H9 (cell line): ENCODE measurements at regions not wholly inside any gene's neighbourhood (a gene's known extent, or its start where the extent isn't known, plus 50 kb on each side); places are given as distances from the start of the nearest gene placed in this dataset.

ENCODE experiments used
- DNase-seq: peaks from one replicate; pipeline ENCODE4 v3.0.0-alpha.2; 2017
- H2AFZ ChIP-seq: one replicate; pipeline ENCODE4 v1.6.1; 2013; ENCODE audit warnings: mild to moderate bottlenecking, low read length, control low read depth, moderate library complexity
- H2AK5ac ChIP-seq: 2 replicates; pipeline ENCODE4 v1.6.1; 2013; ENCODE audit warnings: low read length, control low read depth, mixed read lengths; ENCODE audit not compliant: insufficient read length
- H2BK120ac ChIP-seq: one replicate; pipeline ENCODE4 v1.6.1; 2013; ENCODE audit warnings: low read depth, mild to moderate bottlenecking, low read length, control low read depth, inconsistent platforms; ENCODE audit not compliant: poor library complexity, severe bottlenecking
- H2BK12ac ChIP-seq: 2 replicates; pipeline ENCODE4 v1.6.1; 2013; ENCODE audit warnings: low read length, control low read depth, mixed read lengths, low read depth; ENCODE audit not compliant: insufficient read length
- H2BK15ac ChIP-seq: 2 replicates; pipeline ENCODE4 v1.6.1; 2013; ENCODE audit warnings: low read depth, low read length, control low read depth
- H2BK20ac ChIP-seq: one replicate; pipeline ENCODE4 v1.6.1; 2013; ENCODE audit warnings: low read depth, mild to moderate bottlenecking, low read length, control low read depth, inconsistent platforms; ENCODE audit not compliant: poor library complexity, severe bottlenecking
- H2BK5ac ChIP-seq: 2 replicates; pipeline ENCODE4 v1.6.1; 2013; ENCODE audit warnings: low read length, control low read depth, mixed read lengths; ENCODE audit not compliant: insufficient read length
- H3K14ac ChIP-seq: 2 replicates; pipeline ENCODE4 v1.6.1; 2013; ENCODE audit warnings: low read length, control low read depth; ENCODE audit not compliant: insufficient read depth
- H3K18ac ChIP-seq: 2 replicates; pipeline ENCODE4 v1.6.1; 2013; ENCODE audit warnings: low read depth, mild to moderate bottlenecking, mixed read lengths, low read length, control low read depth; ENCODE audit not compliant: insufficient read length
- H3K23ac ChIP-seq: 2 replicates; pipeline ENCODE4 v1.6.1; 2013; ENCODE audit warnings: low read length, control low read depth, mixed read lengths, low read depth; ENCODE audit not compliant: insufficient read length
- H3K23me2 ChIP-seq: 2 replicates; pipeline ENCODE4 v1.6.1; 2013; ENCODE audit warnings: low read depth, mild to moderate bottlenecking, mixed read lengths, low read length, control low read depth; ENCODE audit not compliant: insufficient read length, poor library complexity, severe bottlenecking
- H3K27ac ChIP-seq: 2 replicates; pipeline ENCODE4 v1.5.1; 2013; ENCODE audit warnings: low read length, control low read depth, mixed read lengths, low read depth; ENCODE audit not compliant: insufficient read length
- H3K27me3 ChIP-seq: 2 replicates; pipeline ENCODE4 v1.6.1; 2013; ENCODE audit warnings: low read length, control low read depth, inconsistent platforms; ENCODE audit not compliant: insufficient read depth
- H3K4ac ChIP-seq: 2 replicates; pipeline ENCODE4 v1.6.1; 2013; ENCODE audit warnings: low read depth, mild to moderate bottlenecking, control low read depth, inconsistent platforms, low read length, moderate library complexity
- H3K4me1 ChIP-seq: 2 replicates; pipeline ENCODE4 v1.6.1; 2013; ENCODE audit warnings: low read length, control low read depth, inconsistent platforms; ENCODE audit not compliant: insufficient read depth
- H3K4me2 ChIP-seq: 2 replicates; pipeline ENCODE4 v1.6.1; 2013; ENCODE audit warnings: low read length, control low read depth, mixed read lengths; ENCODE audit not compliant: insufficient read length, insufficient read depth
- H3K56ac ChIP-seq: 2 replicates; pipeline ENCODE4 v1.6.1; 2013; ENCODE audit warnings: low read depth, mild to moderate bottlenecking, mixed read lengths, low read length, control low read depth; ENCODE audit not compliant: insufficient read length
- H3K79me1 ChIP-seq: 2 replicates; pipeline ENCODE4 v1.6.1; 2013; ENCODE audit warnings: low read depth, mild to moderate bottlenecking, moderate library complexity, low read length, control low read depth, inconsistent platforms; ENCODE audit not compliant: insufficient read depth, poor library complexity, severe bottlenecking
- H3K79me2 ChIP-seq: 2 replicates; pipeline ENCODE4 v1.6.1; 2013; ENCODE audit warnings: low read length, control low read depth, inconsistent platforms; ENCODE audit not compliant: insufficient read depth
- H3K9ac ChIP-seq: 2 replicates; pipeline ENCODE4 v1.6.1; 2013; ENCODE audit warnings: low read length, control low read depth, mixed read lengths; ENCODE audit not compliant: insufficient read length; ENCODE audit errors: extremely low read depth
- H3K9me3 ChIP-seq: one replicate; pipeline ENCODE4 v1.6.1; 2013; ENCODE audit warnings: low read depth, low read length, inconsistent platforms; ENCODE audit not compliant: control insufficient read depth
- H3T11ph ChIP-seq: one replicate; pipeline ENCODE4 v1.6.1; 2013; ENCODE audit warnings: mild to moderate bottlenecking, low read length, control low read depth, inconsistent platforms
- H4K20me1 ChIP-seq: one replicate; pipeline ENCODE4 v1.6.1; 2013; ENCODE audit not compliant: control insufficient read depth, insufficient read length, insufficient read depth
- H4K5ac ChIP-seq: 2 replicates; pipeline ENCODE4 v1.6.1; 2013; ENCODE audit warnings: low read depth, mild to moderate bottlenecking, mixed read lengths, low read length, control low read depth; ENCODE audit not compliant: insufficient read length
- H4K8ac ChIP-seq: replicated peaks from 2 replicates; pipeline ENCODE4 v1.6.1; 2013; ENCODE audit warnings: low read length, control low read depth, mixed read lengths, low read depth; ENCODE audit not compliant: insufficient read length
- H4K91ac ChIP-seq: 2 replicates; pipeline ENCODE4 v1.6.1; 2013; ENCODE audit warnings: low read depth, mild to moderate bottlenecking, moderate library complexity, mixed read lengths, low read length, control low read depth; ENCODE audit not compliant: insufficient read length
- H3K27ac Mint-ChIP-seq, 3 experiments: 2 replicates in 2 of 3; 3 replicates in 1 of 3; pipeline ENCODE4 v1.8.0; 2020 to 2021; ENCODE audit warnings: mixed read lengths in 3 of 3, mild to moderate bottlenecking in 1 of 3, moderate library complexity in 1 of 3
- H3K27me3 Mint-ChIP-seq: 2 replicates; pipeline ENCODE4 v1.8.0; 2021; ENCODE audit warnings: low read depth, mild to moderate bottlenecking, moderate library complexity, mixed read lengths
- H3K36me3 Mint-ChIP-seq, 3 experiments: 2 replicates in 2 of 3; 3 replicates in 1 of 3; pipeline ENCODE4 v1.8.0; 2020 to 2021; ENCODE audit warnings: low read depth in 3 of 3, mixed read lengths in 3 of 3; ENCODE audit not compliant: insufficient read depth in 1 of 3
- H3K4me1 Mint-ChIP-seq, 2 experiments: 2 replicates each; pipeline ENCODE4 v1.8.0; 2020; ENCODE audit warnings: mixed read lengths in 2 of 2
- H3K4me3 Mint-ChIP-seq, 2 experiments: 2 replicates in 1 of 2; 3 replicates in 1 of 2; pipeline ENCODE4 v1.8.0; 2020 to 2021; ENCODE audit warnings: mild to moderate bottlenecking in 2 of 2, mixed read lengths in 2 of 2, moderate library complexity in 1 of 2
- H3K9me3 Mint-ChIP-seq, 2 experiments: 2 replicates in 1 of 2; 3 replicates in 1 of 2; pipeline ENCODE4 v1.8.0; 2020; ENCODE audit warnings: mild to moderate bottlenecking in 2 of 2, mixed read lengths in 2 of 2, moderate library complexity in 1 of 2
- CTCF ChIP-seq: fragments of 200-600 bp; sonication (generic); conservative IDR thresholded peaks from 3 replicates; pipeline ENCODE4 v1.8.0; 2021; ENCODE audit warnings: antibody characterized with exemption, mild to moderate bottlenecking
- WGBS: extraction: QIAGEN DNeasy Blood & Tissue Kit; methylation state at CpG from one replicate; pipeline ENCODE4 v1.1.7; 2013; ENCODE audit warnings: missing lambda C conversion rate, low lambda C conversion rate, mixed read lengths; ENCODE audit not compliant: insufficient read length; ENCODE audit errors: extremely low coverage; 5-methylcytosine and 5-hydroxymethylcytosine counted together

DNA sequence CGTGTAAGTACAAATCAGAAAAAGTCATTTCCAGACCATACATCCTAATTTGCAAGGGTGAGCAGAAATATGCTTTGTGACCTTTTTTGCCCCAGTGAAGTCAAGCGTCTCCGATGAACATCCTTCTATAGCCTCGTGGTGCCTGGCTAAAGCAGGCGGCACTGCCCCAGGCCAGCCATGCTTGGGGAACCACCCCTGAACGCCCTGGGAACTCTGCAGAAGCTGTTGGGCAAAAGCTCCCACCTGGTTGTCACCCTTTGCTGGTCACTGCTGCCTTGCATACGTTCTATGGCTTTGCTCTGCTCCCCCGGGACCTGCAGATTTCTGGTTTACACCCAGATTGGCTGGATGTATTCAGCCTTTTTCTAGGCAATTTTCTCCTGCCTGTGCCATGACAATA lies 256.4 kb downstream of the SS18 start:
- Histone ChIP-seq H3K27me3 (no peaks in the 10 kb centered on the region), H2AFZ (no peak overlapping the region), H2BK5ac (no peak overlapping the region), H4K91ac (no peak overlapping the region), H3K56ac (no peak overlapping the region), H3K23ac (no peak overlapping the region), H3K14ac (no peak overlapping the region), H2BK12ac (no peak overlapping the region), H3K9ac (no peak overlapping the region), H4K20me1 (no peaks in the 10 kb centered on the region), H3K79me2 (no peaks in the 10 kb centered on the region), H3K4me2 (no peak overlapping the region), H2BK20ac (no peak overlapping the region), H3T11ph (no peak overlapping the region), H3K4me1 (no peaks in the 10 kb centered on the region), H3K27ac (no peak overlapping the region), H2BK120ac (no peak overlapping the region), H3K9me3 (no peaks in the 10 kb centered on the region), H2BK15ac (no peak overlapping the region), H4K5ac (no peak overlapping the region), H4K8ac (no peak overlapping the region), H3K79me1 (no peaks in the 10 kb centered on the region), H3K18ac (no peak overlapping the region), H3K4ac (no peak overlapping the region), H2AK5ac (no peak overlapping the region), H3K23me2 (no peaks in the 10 kb centered on the region)
- H3K4me3 Mint-ChIP-seq = no peak overlapping the region
- H3K4me1 Mint-ChIP-seq = 0 out of 4 replicates have a peak, but pooled peaks cover 0 to 2% of the 10 kb centered on the region in 2 experiments
- H3K27ac Mint-ChIP-seq = no peak overlapping the region
- no peaks in the 10 kb centered on the region for H3K9me3 Mint-ChIP-seq
- H3K36me3 Mint-ChIP-seq = no peaks in the 10 kb centered on the region
- no CpG with 5 or more reads among the region's 8 CpGs for WGBS
- no peaks in the 10 kb centered on the region; the same call in 1 of the 2 replicates for H3K27me3 Mint-ChIP-seq
- no peak for TF ChIP-seq CTCF
- DNase-seq = no peak
